ENCODE measurements at regions not wholly inside any gene's neighbourhood (a gene's known extent, or its start where the extent isn't known, plus 50 kb on each side); places are given as distances from the start of the nearest gene placed in this dataset.

DNA sequence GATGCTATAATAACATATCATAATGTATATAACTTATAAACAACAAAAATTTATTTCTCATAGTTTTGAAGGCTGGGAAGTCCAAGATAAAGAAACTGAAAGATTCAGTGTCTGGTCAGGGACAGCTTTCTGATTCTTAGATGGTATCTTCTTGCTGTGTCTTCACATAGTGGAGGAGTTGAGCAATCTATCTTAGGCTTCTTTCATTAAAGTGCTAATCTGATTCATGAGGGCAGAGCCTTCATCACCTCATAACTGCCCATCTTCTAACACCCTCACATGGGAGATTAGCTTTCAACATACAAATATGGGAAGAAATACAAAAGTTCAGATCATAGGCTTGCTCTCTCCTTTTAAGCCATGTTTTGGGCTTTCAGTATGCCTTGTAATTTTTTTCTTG, 774.8 kb upstream of the EPHA6 start:
- H3K36me3 ChIP-seq, result no peaks in the 10 kb centered on the region
- no peak overlapping the region for H3K4me2 ChIP-seq
- H3K4me1 ChIP-seq, result no peaks in the 10 kb centered on the region
- Mint-ChIP-seq H3K36me3 (no peaks in the 10 kb centered on the region), H3K27me3 (ENCODE audit: insufficient read depth, low read depth) (no peaks in the 10 kb centered on the region), H3K27ac (no peak overlapping the region), H3K4me3 (no peak overlapping the region), H3K9me3 (no peaks in the 10 kb centered on the region), H3K4me1 (no peaks in the 10 kb centered on the region)
- no peaks in the 10 kb centered on the region for H3K9me3 ChIP-seq (ENCODE audit: low read depth)
- no peak overlapping the region for H3K9ac ChIP-seq
- no peak for DNase-seq (ENCODE audit: low spot score)
- no peaks in the 10 kb centered on the region for H4K20me1 ChIP-seq (ENCODE audit: low read depth)
- TF ChIP-seq, protein P1, sequence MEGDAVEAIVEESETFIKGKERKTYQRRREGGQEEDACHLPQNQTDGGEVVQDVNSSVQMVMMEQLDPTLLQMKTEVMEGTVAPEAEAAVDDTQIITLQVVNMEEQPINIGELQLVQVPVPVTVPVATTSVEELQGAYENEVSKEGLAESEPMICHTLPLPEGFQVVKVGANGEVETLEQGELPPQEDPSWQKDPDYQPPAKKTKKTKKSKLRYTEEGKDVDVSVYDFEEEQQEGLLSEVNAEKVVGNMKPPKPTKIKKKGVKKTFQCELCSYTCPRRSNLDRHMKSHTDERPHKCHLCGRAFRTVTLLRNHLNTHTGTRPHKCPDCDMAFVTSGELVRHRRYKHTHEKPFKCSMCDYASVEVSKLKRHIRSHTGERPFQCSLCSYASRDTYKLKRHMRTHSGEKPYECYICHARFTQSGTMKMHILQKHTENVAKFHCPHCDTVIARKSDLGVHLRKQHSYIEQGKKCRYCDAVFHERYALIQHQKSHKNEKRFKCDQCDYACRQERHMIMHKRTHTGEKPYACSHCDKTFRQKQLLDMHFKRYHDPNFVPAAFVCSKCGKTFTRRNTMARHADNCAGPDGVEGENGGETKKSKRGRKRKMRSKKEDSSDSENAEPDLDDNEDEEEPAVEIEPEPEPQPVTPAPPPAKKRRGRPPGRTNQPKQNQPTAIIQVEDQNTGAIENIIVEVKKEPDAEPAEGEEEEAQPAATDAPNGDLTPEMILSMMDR (IDR thresholded peaks at IDR 0.05), result no peak
- TF ChIP-seq EZH2phosphoT487 (IDR thresholded peaks at IDR 0.05), result no peak
- TF ChIP-seq EZH2 (IDR thresholded peaks at IDR 0.05), result no peak
- H3K27me3 ChIP-seq, result no peaks in the 10 kb centered on the region
- no peaks in the 10 kb centered on the region for H3F3A ChIP-seq (ENCODE audit: low read depth)
- H3K79me2 ChIP-seq (ENCODE audit: low read depth), result no peaks in the 10 kb centered on the region
- no peak overlapping the region for H2AFZ ChIP-seq (replicated peaks)
- H3K27ac ChIP-seq, result no peak overlapping the region
- no peak overlapping the region for H3K4me3 ChIP-seq

- Histone ChIP-seq H2AFZ (replicated peaks) (no peak overlapping the region), H3K79me2 (ENCODE audit: low read depth) (no peaks in the 10 kb centered on the region), H3F3A (ENCODE audit: low read depth) (no peaks in the 10 kb centered on the region), H3K4me2 (no peak overlapping the region), H3K36me3 (no peaks in the 10 kb centered on the region), H3K9me3 (ENCODE audit: low read depth) (no peaks in the 10 kb centered on the region), H3K9ac (no peak overlapping the region), H3K27me3 (no peaks in the 10 kb centered on the region), H4K20me1 (ENCODE audit: low read depth) (no peaks in the 10 kb centered on the region), H3K4me3 (no peak overlapping the region), H3K4me1 (no peaks in the 10 kb centered on the region), H3K27ac (no peak overlapping the region)
- DNase-seq (ENCODE audit: low spot score), result no peak
- Mint-ChIP-seq H3K4me3 (no peak overlapping the region), H3K27ac (no peak overlapping the region), H3K36me3 (no peaks in the 10 kb centered on the region), H3K4me1 (no peaks in the 10 kb centered on the region), H3K27me3 (ENCODE audit: insufficient read depth, low read depth) (no peaks in the 10 kb centered on the region), H3K9me3 (no peaks in the 10 kb centered on the region)
- TF ChIP-seq, protein P1 (IDR thresholded peaks at IDR 0.05), result no peak
- TF ChIP-seq EZH2 (IDR thresholded peaks at IDR 0.05) (no peak), EZH2phosphoT487 (IDR thresholded peaks at IDR 0.05) (no peak)
These were observed 755.1 kb upstream of the EPHA6 start for GRCh38 chr3:96059301-96059700.

- no peak overlapping the region for H3K4me2 ChIP-seq
- no peaks in the 10 kb centered on the region for H4K20me1 ChIP-seq (ENCODE audit: low read depth)
- H2AFZ ChIP-seq (replicated peaks), result no peak overlapping the region
- H3K4me3 ChIP-seq, result no peak overlapping the region
- no peaks in the 10 kb centered on the region for H3K9me3 ChIP-seq (ENCODE audit: low read depth)
- Mint-ChIP-seq H3K4me3 (no peak overlapping the region), H3K9me3 (no peaks in the 10 kb centered on the region), H3K27me3 (ENCODE audit: insufficient read depth, low read depth) (no peaks in the 10 kb centered on the region), H3K27ac (no peak overlapping the region), H3K36me3 (no peaks in the 10 kb centered on the region), H3K4me1 (no peaks in the 10 kb centered on the region)
- no peaks in the 10 kb centered on the region for H3K79me2 ChIP-seq (ENCODE audit: low read depth)
- H3K27me3 ChIP-seq, result no peaks in the 10 kb centered on the region
- H3K27ac ChIP-seq, result no peak overlapping the region
- DNase-seq (ENCODE audit: low spot score), result no peak
- H3F3A ChIP-seq (ENCODE audit: low read depth), result no peaks in the 10 kb centered on the region
- TF ChIP-seq, protein P1 (IDR thresholded peaks at IDR 0.05), result no peak
- no peak for TF ChIP-seq EZH2 (IDR thresholded peaks at IDR 0.05)
- TF ChIP-seq EZH2phosphoT487 (IDR thresholded peaks at IDR 0.05), result no peak
- no peaks in the 10 kb centered on the region for H3K36me3 ChIP-seq
- H3K9ac ChIP-seq, result no peak overlapping the region
- H3K4me1 ChIP-seq, result no peaks in the 10 kb centered on the region
These were observed 745.3 kb upstream of the EPHA6 start for GRCh38 chr3:96069065-96069464.

GRCh38 chr3:96070678-96071077, 743.7 kb upstream of the EPHA6 start:
- TF ChIP-seq, protein P1 (IDR thresholded peaks at IDR 0.05), result no peak
- no peak for TF ChIP-seq EZH2phosphoT487 (IDR thresholded peaks at IDR 0.05)
- TF ChIP-seq EZH2 (IDR thresholded peaks at IDR 0.05), result no peak
- Histone ChIP-seq H3K79me2 (ENCODE audit: low read depth) (no peaks in the 10 kb centered on the region), H4K20me1 (ENCODE audit: low read depth) (no peaks in the 10 kb centered on the region), H3K4me2 (no peak overlapping the region), H3K27me3 (no peaks in the 10 kb centered on the region), H2AFZ (replicated peaks) (no peak overlapping the region), H3K9ac (no peak overlapping the region), H3K9me3 (ENCODE audit: low read depth) (no peaks in the 10 kb centered on the region), H3K4me1 (peaks cover 4% of the 10 kb centered on the region), H3K27ac (no peak overlapping the region), H3K36me3 (no peaks in the 10 kb centered on the region), H3K4me3 (no peak overlapping the region), H3F3A (ENCODE audit: low read depth) (no peaks in the 10 kb centered on the region)
- H3K4me3 Mint-ChIP-seq, result no peak overlapping the region
- no peaks in the 10 kb centered on the region for H3K9me3 Mint-ChIP-seq
- DNase-seq (ENCODE audit: low spot score), result no peak
- H3K36me3 Mint-ChIP-seq, result no peaks in the 10 kb centered on the region
- no peaks in the 10 kb centered on the region for H3K4me1 Mint-ChIP-seq
- no peaks in the 10 kb centered on the region for H3K27me3 Mint-ChIP-seq (ENCODE audit: insufficient read depth, low read depth)
- no peak overlapping the region for H3K27ac Mint-ChIP-seq

Data from neural progenitor cell (in vitro differentiated cells).